ENCODE measurements at regions not wholly inside any gene's neighbourhood (a gene's known extent, or its start where the extent isn't known, plus 50 kb on each side); places are given as distances from the start of the nearest gene placed in this dataset.

DNA sequence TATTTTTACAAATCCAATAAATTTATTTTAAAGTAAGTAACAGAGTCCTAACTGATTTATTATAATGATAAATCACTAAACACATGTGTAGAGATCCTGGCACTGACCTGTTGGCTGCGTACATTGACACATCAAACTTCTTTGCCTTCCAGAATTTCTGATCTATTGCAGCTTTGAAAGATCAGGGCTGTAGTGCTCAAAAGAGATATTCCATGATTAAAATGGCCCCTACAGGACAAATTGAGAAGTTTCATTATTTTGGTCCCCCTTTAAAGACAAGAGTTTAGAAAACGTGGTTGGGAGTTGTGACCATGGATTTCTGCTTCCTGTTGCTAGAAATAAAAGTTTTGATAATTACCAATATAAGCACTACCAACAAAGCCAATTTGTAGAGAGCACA is 87.7 kb upstream of the PDK4 start:
- ATAC-seq (replicated peaks) (no peak), DNase-seq (no peak)
- Mint-ChIP-seq H3K36me3 (no peaks in the 10 kb centered on the region), H3K27ac (no peak overlapping the region), H3K4me3 (no peak overlapping the region), H3K27me3 (no peaks in the 10 kb centered on the region), H3K4me1 (peaks cover 3 to 5% of the 10 kb centered on the region in 2 donors), H3K9me3 (no peaks in the 10 kb centered on the region)

DNA sequence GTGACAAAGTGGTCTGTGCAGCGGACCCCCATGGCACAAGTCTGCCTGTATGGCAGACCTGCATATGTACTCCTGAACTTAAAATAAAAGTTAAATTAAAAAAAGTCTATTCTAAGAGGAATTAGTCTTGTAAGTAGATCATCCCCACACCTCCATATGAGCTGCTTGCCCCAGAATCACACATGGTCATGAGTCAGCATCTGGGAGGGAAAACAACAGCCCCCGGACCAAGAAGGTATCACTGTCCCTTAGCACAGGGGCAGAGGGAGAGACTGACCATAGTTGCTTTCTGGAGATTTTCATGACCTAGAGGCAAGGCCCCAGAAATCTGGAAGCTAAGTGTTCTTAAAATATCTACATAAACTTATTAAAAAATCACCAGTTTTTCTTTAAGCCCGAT is 86.6 kb upstream of the PDK4 start:
- no peaks in the 10 kb centered on the region for H3K36me3 Mint-ChIP-seq
- H3K9me3 Mint-ChIP-seq: no peaks in the 10 kb centered on the region
- ATAC-seq (replicated peaks) (no peak), DNase-seq (no peak)
- no peak overlapping the region for H3K4me3 Mint-ChIP-seq
- no peaks in the 10 kb centered on the region for H3K27me3 Mint-ChIP-seq
- no peak overlapping the region for H3K27ac Mint-ChIP-seq
- H3K4me1 Mint-ChIP-seq: peaks cover 3 to 5% of the 10 kb centered on the region in 2 donors

DNA sequence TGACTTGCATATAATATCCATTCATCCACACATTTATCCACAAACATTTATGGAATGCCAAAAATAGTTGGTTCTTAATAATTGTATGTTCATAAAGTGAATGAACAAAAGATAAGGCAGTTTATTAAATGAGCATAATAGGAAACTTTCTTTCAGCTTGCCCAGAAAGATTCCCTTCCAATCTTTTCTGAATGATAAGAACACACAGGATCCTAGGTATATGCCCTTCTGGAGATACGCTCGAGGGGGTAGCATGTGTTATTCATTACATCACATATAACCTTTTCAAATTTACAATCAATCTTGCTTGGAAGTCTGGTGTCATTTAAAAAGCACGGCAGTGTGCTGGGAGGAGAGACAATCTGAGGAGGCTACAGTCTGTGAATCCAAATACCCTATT is 80.4 kb upstream of the PDK4 start:
- ATAC-seq (replicated peaks): no peak

DNA sequence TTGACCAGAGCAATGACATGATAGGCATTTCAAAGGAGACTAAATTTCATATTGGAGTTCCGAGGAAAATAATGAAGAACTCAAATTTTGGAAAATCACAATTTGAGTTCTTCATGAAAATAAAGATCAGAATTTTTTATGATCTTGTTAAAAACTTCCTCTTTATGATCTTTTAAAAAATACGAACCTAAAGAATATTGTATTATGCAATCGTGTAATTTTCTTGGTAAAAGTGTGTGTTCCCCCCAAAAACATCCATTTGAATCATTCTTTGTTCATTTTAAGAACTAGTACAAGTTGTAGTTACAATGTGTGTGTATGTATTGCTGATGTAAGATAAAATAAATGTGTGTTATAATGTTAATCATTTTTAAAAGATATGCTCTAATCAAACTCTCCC is 79.3 kb upstream of the PDK4 start:
- ATAC-seq (replicated peaks): no peak
- no peaks in the 10 kb centered on the region for H3K9me3 Mint-ChIP-seq

More for the DNA sequence above, 80.4 kb upstream of the PDK4 start:
- Mint-ChIP-seq H3K4me1 (peaks cover 3 to 5% of the 10 kb centered on the region in 2 donors), H3K9me3 (no peaks in the 10 kb centered on the region), H3K4me3 (no peak overlapping the region), H3K27ac (no peak overlapping the region), H3K36me3 (no peaks in the 10 kb centered on the region), H3K27me3 (peaks cover 0 to 5% of the 10 kb centered on the region in 2 donors)
- no peak for DNase-seq

DNA sequence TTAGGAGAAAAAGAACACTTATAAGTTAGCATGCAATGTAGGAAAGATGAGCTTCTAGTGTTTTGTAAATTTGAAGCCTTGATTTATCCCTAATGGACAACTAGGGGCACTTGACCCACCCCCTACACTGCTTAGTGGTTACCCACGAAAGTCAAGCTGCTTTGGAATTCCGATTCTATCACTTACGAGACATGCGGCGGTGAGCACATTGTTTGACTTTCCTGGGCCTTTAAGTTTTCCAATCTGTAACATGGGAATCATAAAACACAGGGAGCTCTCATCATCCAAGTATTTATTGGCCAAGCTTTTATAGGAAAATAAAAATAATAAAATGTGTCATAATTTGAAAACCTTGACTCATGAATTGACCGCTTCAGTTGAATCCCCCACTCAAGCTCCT is 78.7 kb upstream of the PDK4 start:
- no peak for ATAC-seq (replicated peaks)
- no peak overlapping the region for H3K4me3 Mint-ChIP-seq

More for the DNA sequence above, 79.3 kb upstream of the PDK4 start:
- H3K36me3 Mint-ChIP-seq: no peaks in the 10 kb centered on the region
- peaks cover 0 to 5% of the 10 kb centered on the region in 2 donors for H3K27me3 Mint-ChIP-seq
- no peak overlapping the region for H3K27ac Mint-ChIP-seq
- H3K4me1 Mint-ChIP-seq: no peaks in the 10 kb centered on the region
- DNase-seq: no peak
- no peak overlapping the region for H3K4me3 Mint-ChIP-seq

DNA sequence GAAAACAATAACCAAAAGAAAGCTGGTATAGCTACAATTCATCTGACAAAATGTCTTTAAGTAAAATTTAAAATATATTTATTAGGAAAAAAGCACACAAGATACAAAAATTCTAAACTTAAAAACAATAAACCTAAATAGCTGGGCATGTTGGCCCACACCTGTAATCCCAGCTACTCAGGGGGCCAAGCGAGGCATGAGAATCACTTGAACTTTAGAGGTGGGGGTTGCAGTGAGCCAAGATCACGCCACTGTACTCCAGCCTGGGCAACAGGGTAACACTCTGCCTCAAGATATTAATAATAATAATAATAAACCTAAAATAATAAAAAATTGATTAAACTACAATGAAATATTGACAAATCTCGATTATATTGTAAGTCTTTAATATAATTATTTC is 77.8 kb upstream of the PDK4 start:
- no peak for DNase-seq
- peaks cover 0 to 8% of the 10 kb centered on the region in 2 donors for H3K4me1 Mint-ChIP-seq

More for the DNA sequence above, 78.7 kb upstream of the PDK4 start:
- H3K4me1 Mint-ChIP-seq: peaks cover 0 to under 1% of the 10 kb centered on the region in 2 donors
- DNase-seq: no peak
- peaks cover 0 to 5% of the 10 kb centered on the region in 2 donors for H3K27me3 Mint-ChIP-seq
- H3K9me3 Mint-ChIP-seq: no peaks in the 10 kb centered on the region
- no peak overlapping the region for H3K27ac Mint-ChIP-seq
- no peaks in the 10 kb centered on the region for H3K36me3 Mint-ChIP-seq

DNA sequence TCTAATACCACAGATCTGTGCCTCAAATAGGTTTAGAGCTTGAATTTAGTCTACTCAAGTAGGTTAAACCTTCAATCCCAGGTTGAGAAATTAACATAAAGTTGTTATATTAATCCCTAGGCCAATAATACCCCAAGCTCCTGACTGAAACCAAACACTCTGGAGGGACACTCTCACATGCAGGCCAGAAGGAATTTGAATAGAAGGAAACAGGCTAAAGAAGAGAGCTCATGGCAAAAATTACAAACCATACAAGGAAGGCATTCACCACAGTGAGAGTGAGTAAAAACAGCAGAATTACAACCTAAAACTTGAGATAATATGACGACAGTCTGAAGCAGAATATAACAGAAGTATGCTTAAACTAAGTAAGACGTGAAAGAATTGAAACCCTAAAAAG is 76.1 kb upstream of the PDK4 start:
- Mint-ChIP-seq H3K27me3 (peaks cover 0 to 5% of the 10 kb centered on the region in 2 donors), H3K36me3 (no peaks in the 10 kb centered on the region), H3K4me3 (no peak overlapping the region), H3K9me3 (no peaks in the 10 kb centered on the region), H3K4me1 (peaks cover 0 to 8% of the 10 kb centered on the region in 2 donors), H3K27ac (no peak overlapping the region)
- DNase-seq (no peak), ATAC-seq (replicated peaks) (no peak)

More for the DNA sequence above, 77.8 kb upstream of the PDK4 start:
- Mint-ChIP-seq H3K9me3 (no peaks in the 10 kb centered on the region), H3K27me3 (peaks cover 0 to 5% of the 10 kb centered on the region in 2 donors), H3K4me3 (no peak overlapping the region), H3K36me3 (no peaks in the 10 kb centered on the region), H3K27ac (no peak overlapping the region)
- no peak for ATAC-seq (replicated peaks)

DNA sequence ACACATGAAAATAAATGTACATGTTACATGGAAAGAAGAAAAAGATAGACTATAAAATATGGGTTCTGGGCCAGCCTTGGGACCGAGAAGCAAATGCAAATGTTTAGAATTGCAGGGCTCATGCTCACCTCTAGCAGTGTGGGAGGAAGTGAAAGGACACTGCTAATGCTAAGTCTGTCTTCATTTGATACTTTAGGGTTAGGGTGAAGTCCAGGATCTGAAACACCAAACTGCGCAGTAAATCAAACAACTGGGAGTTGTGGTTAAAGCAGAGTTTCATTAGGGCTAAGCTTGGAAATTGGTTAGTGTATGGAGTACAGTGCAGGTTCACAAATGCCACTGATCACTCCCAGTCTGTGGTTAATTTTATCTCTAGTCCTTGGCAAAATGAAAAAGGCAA is 73.2 kb upstream of the PDK4 start:
- no peaks in the 10 kb centered on the region for H3K36me3 Mint-ChIP-seq
- no peak overlapping the region for H3K27ac Mint-ChIP-seq
- peaks cover 0 to 3% of the 10 kb centered on the region in 2 donors for H3K9me3 Mint-ChIP-seq
- ATAC-seq (replicated peaks): peak; percentile 86 to 90
- H3K4me1 Mint-ChIP-seq: peaks cover 0 to 8% of the 10 kb centered on the region in 2 donors
- no peaks in the 10 kb centered on the region for H3K27me3 Mint-ChIP-seq
- no peak overlapping the region for H3K4me3 Mint-ChIP-seq
- no peak for DNase-seq

DNA sequence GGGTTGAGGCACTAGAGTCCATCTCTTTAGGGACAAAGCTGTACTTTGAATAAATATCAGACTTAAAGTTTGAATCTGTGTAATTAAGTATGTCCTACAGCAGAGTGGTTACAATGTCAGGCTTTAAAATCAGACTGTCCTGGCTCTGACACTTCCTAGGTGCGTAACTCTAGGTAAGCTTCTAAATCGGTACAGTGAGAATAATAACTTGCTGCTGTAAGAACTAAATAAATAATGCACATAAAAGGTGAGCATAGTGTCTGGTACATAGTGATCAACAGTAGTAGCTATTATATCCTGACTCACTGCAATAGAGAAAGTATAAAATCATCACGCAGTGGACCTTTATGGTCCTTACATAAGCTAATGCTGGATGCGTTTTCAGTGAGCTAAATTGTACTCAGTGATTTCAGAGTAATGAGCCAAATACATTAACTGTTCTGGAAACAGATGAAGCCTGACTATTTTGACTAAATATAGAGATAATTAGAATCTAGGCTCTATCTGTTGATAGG is 72.2 kb upstream of the PDK4 start:
- ATAC-seq (replicated peaks) (no peak), DNase-seq (no peak)
- H3K9me3 Mint-ChIP-seq: peaks cover 0 to 3% of the 10 kb centered on the region in 2 donors
- H3K27me3 Mint-ChIP-seq: no peaks in the 10 kb centered on the region
- no peak overlapping the region for H3K27ac Mint-ChIP-seq
- peaks cover 0 to 8% of the 10 kb centered on the region in 2 donors for H3K4me1 Mint-ChIP-seq
- H3K4me3 Mint-ChIP-seq: no peak overlapping the region
- no peaks in the 10 kb centered on the region for H3K36me3 Mint-ChIP-seq

DNA sequence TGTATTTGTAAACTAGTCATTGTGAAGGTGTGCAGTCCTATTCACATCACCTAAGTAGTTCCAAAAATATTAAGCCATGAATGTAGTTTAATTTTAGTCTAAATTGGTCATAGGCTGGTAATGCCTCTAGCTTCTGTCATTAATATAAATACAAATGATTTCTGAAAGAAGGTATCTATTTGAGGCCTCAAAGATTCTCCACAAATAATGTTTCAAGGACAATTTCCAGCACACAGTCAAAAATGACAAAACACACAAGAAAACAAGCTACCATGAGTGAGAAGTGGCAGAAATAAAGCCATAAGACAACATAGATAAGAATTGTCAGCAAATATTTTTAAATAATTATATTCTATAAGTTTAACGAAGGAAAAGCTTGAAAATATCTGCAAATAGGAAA is 66.7 kb upstream of the PDK4 start:
- ATAC-seq (replicated peaks) (no peak), DNase-seq (no peak)
- peaks cover 8 to 13% of the 10 kb centered on the region in 2 donors for H3K27me3 Mint-ChIP-seq
- H3K27ac Mint-ChIP-seq: no peak overlapping the region
- H3K4me3 Mint-ChIP-seq: no peak overlapping the region
- H3K9me3 Mint-ChIP-seq: peaks cover 10 to 11% of the 10 kb centered on the region in 2 donors
- no peaks in the 10 kb centered on the region for H3K4me1 Mint-ChIP-seq
- H3K36me3 Mint-ChIP-seq: peaks cover 8% of the 10 kb centered on the region in 2 donors

DNA sequence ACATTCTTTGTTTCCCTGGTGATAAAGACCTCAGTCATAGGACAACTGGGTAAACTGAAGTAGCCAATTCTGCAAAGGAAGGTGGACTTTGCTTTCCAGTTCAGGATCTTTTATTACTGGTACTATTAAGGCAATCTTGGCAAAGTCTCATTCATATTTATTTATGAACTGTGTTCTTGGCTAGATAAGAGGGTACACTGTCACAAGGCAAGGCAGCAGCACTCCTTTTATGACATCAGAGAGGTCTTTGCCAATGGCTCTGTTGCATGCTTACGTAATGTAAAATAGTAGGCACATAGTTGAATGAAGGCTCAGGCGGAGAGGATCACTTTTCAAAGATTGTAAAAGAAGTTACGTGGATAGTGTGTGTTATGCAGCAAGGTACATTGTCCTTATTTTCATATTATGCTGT is 63.7 kb upstream of the PDK4 start:
- Mint-ChIP-seq H3K27ac (no peak overlapping the region), H3K4me1 (no peaks in the 10 kb centered on the region), H3K27me3 (peaks cover 8 to 13% of the 10 kb centered on the region in 2 donors), H3K4me3 (no peak overlapping the region), H3K9me3 (peaks cover 8 to 10% of the 10 kb centered on the region in 2 donors), H3K36me3 (peaks cover 8% of the 10 kb centered on the region in 2 donors)
- ATAC-seq (replicated peaks) (no peak), DNase-seq (no peak)

DNA sequence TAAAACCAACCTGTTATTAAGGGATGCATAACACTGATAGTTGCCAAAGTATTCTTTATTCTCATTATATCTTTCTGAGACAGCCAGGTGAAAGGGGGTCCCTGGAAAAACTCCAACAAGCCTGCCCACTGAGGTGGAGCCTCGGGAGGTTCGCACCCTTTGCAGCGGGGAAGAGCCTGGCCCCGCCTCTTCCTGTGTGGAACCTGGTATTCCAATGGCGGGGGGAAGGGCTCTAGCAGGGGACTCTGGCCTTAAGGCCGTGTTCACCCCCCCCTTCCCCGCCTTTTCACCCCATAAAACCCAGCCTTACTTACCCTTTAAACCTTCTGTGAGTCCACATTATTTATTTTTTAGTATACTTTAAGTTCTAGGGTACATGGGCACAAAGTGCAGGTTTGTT is 62.4 kb upstream of the PDK4 start:
- DNase-seq (no peak), ATAC-seq (replicated peaks) (no peak)
- H3K4me1 Mint-ChIP-seq: no peaks in the 10 kb centered on the region
- H3K9me3 Mint-ChIP-seq: peaks cover 8 to 10% of the 10 kb centered on the region in 2 donors
- H3K27me3 Mint-ChIP-seq: peaks cover 8 to 13% of the 10 kb centered on the region in 2 donors
- no peak overlapping the region for H3K4me3 Mint-ChIP-seq
- peaks cover 8% of the 10 kb centered on the region in 2 donors for H3K36me3 Mint-ChIP-seq
- no peak overlapping the region for H3K27ac Mint-ChIP-seq

DNA sequence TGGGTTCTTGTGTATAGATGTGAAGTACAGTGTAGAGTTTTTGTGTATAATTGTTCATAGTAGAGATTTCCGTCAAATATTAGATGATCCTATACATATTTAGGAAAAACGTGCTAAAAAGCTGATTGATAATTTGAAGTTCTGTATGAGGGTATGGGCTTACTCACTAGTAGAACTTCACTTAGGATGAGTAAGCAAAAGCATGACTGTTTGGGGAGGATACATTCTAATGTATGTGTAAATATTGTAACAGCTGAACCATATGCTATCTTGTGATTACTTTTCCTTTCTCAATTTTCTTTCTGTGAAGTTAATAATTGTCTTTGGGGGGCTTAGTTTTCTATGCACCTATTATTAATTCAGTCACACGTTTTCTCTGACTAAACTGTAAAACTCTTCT is 53.2 kb upstream of the PDK4 start:
- H3K4me1 Mint-ChIP-seq: no peaks in the 10 kb centered on the region
- H3K27ac Mint-ChIP-seq: no peak overlapping the region
- H3K4me3 Mint-ChIP-seq: no peak overlapping the region
- H3K9me3 Mint-ChIP-seq: no peaks in the 10 kb centered on the region
- H3K27me3 Mint-ChIP-seq: peaks cover 6 to 12% of the 10 kb centered on the region in 2 donors
- DNase-seq (no peak), ATAC-seq (replicated peaks) (no peak)
- no peaks in the 10 kb centered on the region for H3K36me3 Mint-ChIP-seq

DNA sequence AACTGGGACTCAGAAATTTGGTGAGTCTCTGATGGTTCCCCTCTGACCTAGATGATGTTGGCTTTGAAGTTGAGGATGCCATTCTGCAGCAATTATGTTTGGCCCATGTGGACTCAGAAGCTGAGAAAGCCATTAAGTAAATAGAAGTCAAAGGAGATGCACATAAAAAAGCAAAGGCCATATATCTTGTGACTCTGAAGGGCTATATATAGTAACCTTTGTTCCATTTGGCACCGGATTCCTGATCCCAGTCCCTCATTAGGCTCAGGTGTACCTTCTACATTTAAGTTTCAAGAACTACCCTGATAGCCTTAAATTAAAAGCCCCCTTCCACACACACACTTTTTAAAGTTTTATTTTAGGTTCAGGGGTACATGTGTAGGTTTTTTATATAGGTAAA is 50.0 kb upstream of the PDK4 start:
- Mint-ChIP-seq H3K4me3 (no peak overlapping the region), H3K27ac (no peak overlapping the region), H3K4me1 (no peaks in the 10 kb centered on the region), H3K27me3 (peaks cover 0 to 3% of the 10 kb centered on the region in 2 donors), H3K9me3 (no peaks in the 10 kb centered on the region), H3K36me3 (no peaks in the 10 kb centered on the region)
- no peak for ATAC-seq (replicated peaks)
- DNase-seq: no peak
